Upper lobe of left lung (tissue), 6 donors: ENCODE measurements at regions not wholly inside any gene's neighbourhood (a gene's known extent, or its start where the extent isn't known, plus 50 kb on each side); places are given as distances from the start of the nearest gene placed in this dataset.

Experiments
- ATAC-seq, 2 donors: fragments of 200-7000 bp; cut with Tn5 transposase; one replicate each; pipeline ENCODE4 v1.9.1; 2022; ENCODE audit warnings: mild to moderate bottlenecking in 2 of 2, moderate library complexity in 2 of 2; ENCODE audit not compliant: low FRiP score in 2 of 2
- DNase-seq, 2 donors: peaks; one replicate each; pipeline ENCODE4 v3.0.0-alpha.2; 2019 to 2020
- H3K27ac ChIP-seq, 4 donors: fragments of 200-600 bp; sonication (generic); one replicate each; pipeline ENCODE4 v1.5.1; 2016 to 2019
- H3K27me3 ChIP-seq, 4 donors: fragments of 200-600 bp; sonication (generic); one replicate each; pipeline ENCODE4 v1.5.1; 2017 to 2019
- H3K36me3 ChIP-seq, 4 donors: fragments of 200-600 bp; sonication (generic); one replicate each; pipeline ENCODE4 v1.5.1; 2016 to 2019
- H3K4me1 ChIP-seq, 4 donors: fragments of 200-600 bp; sonication (generic); one replicate each; pipeline ENCODE4 v1.5.1; 2018 to 2019
- H3K4me3 ChIP-seq, 4 donors: fragments of 200-600 bp; sonication (generic); one replicate each; pipeline ENCODE4 v1.5.1; 2017 to 2019; ENCODE audit warnings: mild to moderate bottlenecking in 2 of 4, moderate library complexity in 1 of 4
- H3K9me3 ChIP-seq, 4 donors: fragments of 200-600 bp; sonication (generic); one replicate each; pipeline ENCODE4 v1.5.1; 2018 to 2019
- CTCF ChIP-seq, 6 experiments: fragments of 450-650 bp in 4 of 6; fragments of 200-600 bp in 2 of 6; sonication (generic) in 2 of 6; IDR thresholded peaks; one replicate each; pipeline ENCODE4 v1.5.1; 2016 to 2019; ENCODE audit warnings: antibody characterized with exemption in 6 of 6
- EP300 ChIP-seq, 4 donors: sonication (generic); formaldehyde crosslinking; IDR thresholded peaks; one replicate each; pipeline ENCODE4 v1.5.1; 2017; ENCODE audit warnings: antibody characterized with exemption in 4 of 4, control low read depth in 2 of 4
- POLR2A ChIP-seq, 4 donors: fragments of 450-650 bp; IDR thresholded peaks; one replicate each; pipeline ENCODE4 v1.5.1; 2016 to 2017; ENCODE audit warnings: antibody characterized with exemption in 4 of 4, mild to moderate bottlenecking in 2 of 4
- POLR2AphosphoS5 ChIP-seq, 2 donors: sonication (generic); formaldehyde crosslinking; IDR thresholded peaks; one replicate each; pipeline ENCODE4 v1.5.1; 2017; ENCODE audit warnings: antibody characterized with exemption in 2 of 2
- WGBS, 2 donors: methylation state at CpG; one replicate each; pipeline ENCODE4 v1.1.5; 2017 to 2018; 5-methylcytosine and 5-hydroxymethylcytosine counted together
- donor health status: DM: no; HTN: no; CAD: no; lungs with moderate emphysema.
- donor health status: DM: no; HTN: yes; CAD: no; lungs with severe emphysema.

GRCh38 chr20:6944292-6944691 is 176.8 kb downstream of the BMP2 start:
- DNase-seq: no peak
- Histone ChIP-seq H3K27me3 (no peaks in the 10 kb centered on the region), H3K4me1 (no peaks in the 10 kb centered on the region), H3K9me3 (no peaks in the 10 kb centered on the region), H3K36me3 (no peaks in the 10 kb centered on the region), H3K27ac (no peak overlapping the region), H3K4me3 (no peak overlapping the region)
- no peak for TF ChIP-seq POLR2A (IDR thresholded peaks at IDR 0.05)
- TF ChIP-seq CTCF (IDR thresholded peaks at IDR 0.05): no peak
- no peak for TF ChIP-seq POLR2AphosphoS5 (IDR thresholded peaks at IDR 0.05)
- TF ChIP-seq EP300 (IDR thresholded peaks at IDR 0.05): no peak
- no peak for ATAC-seq
- WGBS, 2 donors: 76 to 90% methylated on average over 4 of the region's 4 CpGs

GRCh38 chr20:6953611-6954010 is 186.1 kb downstream of the BMP2 start:
- Histone ChIP-seq H3K4me3 (no peak overlapping the region), H3K27ac (no peak overlapping the region), H3K27me3 (no peaks in the 10 kb centered on the region), H3K4me1 (no peaks in the 10 kb centered on the region), H3K9me3 (peaks cover 0 to 3% (median 0%) of the 10 kb centered on the region in 4 donors), H3K36me3 (no peaks in the 10 kb centered on the region)
- TF ChIP-seq EP300 (IDR thresholded peaks at IDR 0.05) (no peak), CTCF (IDR thresholded peaks at IDR 0.05) (no peak), POLR2A (IDR thresholded peaks at IDR 0.05) (no peak), POLR2AphosphoS5 (IDR thresholded peaks at IDR 0.05) (no peak)
- DNase-seq (no peak), ATAC-seq (no peak)
- WGBS, 2 donors: 53 to 60% methylated on average over 1 of the region's 1 CpG

DNA sequence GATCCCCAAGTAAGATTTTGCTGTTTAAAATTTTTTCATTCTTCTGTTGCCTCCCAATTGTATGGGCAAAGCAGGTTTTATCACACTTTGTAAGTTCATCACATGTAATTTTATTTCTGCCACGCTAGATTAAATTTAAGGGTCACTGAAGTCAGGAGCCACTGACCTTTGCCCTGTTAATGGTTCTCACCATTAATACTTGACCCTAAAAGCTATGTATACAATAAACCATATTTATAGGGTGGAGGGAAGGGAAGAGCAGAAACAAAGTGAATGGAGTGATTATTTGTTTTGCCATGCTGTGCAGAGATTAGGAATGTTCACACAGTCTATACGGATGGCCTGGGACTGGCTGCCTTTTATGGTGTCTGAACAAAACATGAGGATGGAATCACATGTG is 186.7 kb downstream of the BMP2 start:
- no peaks in the 10 kb centered on the region for H3K36me3 ChIP-seq

GRCh38 chr20:6956056-6956455 is 188.6 kb downstream of the BMP2 start:
- WGBS, 2 donors: 52 to 76% methylated on average over 2 of the region's 2 CpGs
- Histone ChIP-seq H3K36me3 (no peaks in the 10 kb centered on the region), H3K4me1 (no peaks in the 10 kb centered on the region), H3K27ac (no peak overlapping the region), H3K4me3 (no peak overlapping the region), H3K9me3 (peaks cover 0 to 3% (median 0%) of the 10 kb centered on the region in 4 donors), H3K27me3 (no peaks in the 10 kb centered on the region)
- ATAC-seq (peak in 1 of 2 donors; percentile 38), DNase-seq (no peak)
- TF ChIP-seq EP300 (IDR thresholded peaks at IDR 0.05): no peak

More for the DNA sequence above, 186.7 kb downstream of the BMP2 start:
- Histone ChIP-seq H3K9me3 (peaks cover 0 to 3% (median 0%) of the 10 kb centered on the region in 4 donors), H3K27ac (no peak overlapping the region), H3K4me3 (no peak overlapping the region), H3K4me1 (no peaks in the 10 kb centered on the region), H3K27me3 (no peaks in the 10 kb centered on the region)
- ATAC-seq (no peak), DNase-seq (no peak)
- WGBS, 2 donors: 52 to 55% methylated on average over 2 of the region's 2 CpGs
- TF ChIP-seq POLR2AphosphoS5 (IDR thresholded peaks at IDR 0.05) (no peak), EP300 (IDR thresholded peaks at IDR 0.05) (no peak), CTCF (IDR thresholded peaks at IDR 0.05) (no peak), POLR2A (IDR thresholded peaks at IDR 0.05) (no peak)

DNA sequence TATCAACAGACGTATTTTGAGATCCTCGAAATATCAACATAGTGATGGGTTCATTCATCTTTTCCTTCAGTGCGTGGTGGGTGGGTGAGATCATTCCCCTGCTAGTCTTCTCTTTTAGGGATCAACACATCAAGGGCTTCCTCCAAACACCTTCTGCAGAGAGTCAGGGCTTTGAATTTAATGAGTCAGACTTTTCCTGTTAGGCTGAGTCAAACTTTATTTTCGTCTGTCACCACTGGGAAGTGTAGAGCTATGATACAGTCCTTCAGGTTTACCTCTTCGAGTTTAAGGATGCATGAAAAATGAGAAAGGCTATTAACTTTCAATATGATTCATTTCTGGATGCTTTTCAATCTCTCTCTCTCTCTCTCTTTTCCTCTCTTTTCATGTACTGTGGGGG is 189.1 kb downstream of the BMP2 start:
- no peak for ATAC-seq
- TF ChIP-seq EP300 (IDR thresholded peaks at IDR 0.05): no peak
- no peak for TF ChIP-seq POLR2A (IDR thresholded peaks at IDR 0.05)
- no peak for TF ChIP-seq CTCF (IDR thresholded peaks at IDR 0.05)
- no peak for TF ChIP-seq POLR2AphosphoS5 (IDR thresholded peaks at IDR 0.05)

More for the DNA sequence above, 189.1 kb downstream of the BMP2 start:
- no peaks in the 10 kb centered on the region for H3K27me3 ChIP-seq
- no peaks in the 10 kb centered on the region for H3K4me1 ChIP-seq
- no peak for DNase-seq
- H3K36me3 ChIP-seq: no peaks in the 10 kb centered on the region
- WGBS, 2 donors: 33 to 63% methylated on average over 5 of the region's 5 CpGs
- H3K27ac ChIP-seq: no peak overlapping the region
- peaks cover 0 to 3% (median 0%) of the 10 kb centered on the region in 4 donors for H3K9me3 ChIP-seq
- H3K4me3 ChIP-seq: no peak overlapping the region
